Ishikawa (cell line): ENCODE measurements at regions not wholly inside any gene's neighbourhood (a gene's known extent, or its start where the extent isn't known, plus 50 kb on each side); places are given as distances from the start of the nearest gene placed in this dataset.

Source experiments
- CEBPB ChIP-seq: IDR thresholded peaks from 2 replicates; pipeline ENCODE4 v1.6.1; 2012
- CREB1 ChIP-seq: IDR thresholded peaks from 2 replicates; pipeline ENCODE4 v1.6.1; 2012; ENCODE audit warnings: low read depth
- EGR1 ChIP-seq: IDR thresholded peaks from 2 replicates; pipeline ENCODE4 v1.6.1; 2012
- EP300 ChIP-seq: IDR thresholded peaks from 2 replicates; pipeline ENCODE4 v1.6.1; 2012; ENCODE audit warnings: borderline replicate concordance
- NFIC ChIP-seq: IDR thresholded peaks from 2 replicates; pipeline ENCODE4 v1.6.1; 2012
- RAD21 ChIP-seq: IDR thresholded peaks from 2 replicates; pipeline ENCODE4 v1.6.1; 2012; ENCODE audit warnings: low read depth
- TAF1 ChIP-seq: IDR thresholded peaks from 2 replicates; pipeline ENCODE4 v1.6.1; 2012; ENCODE audit warnings: low read depth, mild to moderate bottlenecking
- TCF12 ChIP-seq: IDR thresholded peaks from 2 replicates; pipeline ENCODE4 v1.6.1; 2012; ENCODE audit warnings: low read depth
- TEAD4 ChIP-seq: IDR thresholded peaks from 2 replicates; pipeline ENCODE4 v1.6.1; 2012
- YY1 ChIP-seq: IDR thresholded peaks from 2 replicates; pipeline ENCODE4 v1.6.1; 2012; ENCODE audit warnings: low read depth
- ZBTB7A ChIP-seq: IDR thresholded peaks from 2 replicates; pipeline ENCODE4 v1.6.1; 2012; ENCODE audit warnings: low read depth
- TF ChIP-seq, protein P1 (sequence below): IDR thresholded peaks from 2 replicates; pipeline ENCODE4 v1.6.1; 2012
- TF ChIP-seq, protein P2 (sequence below): IDR thresholded peaks from 2 replicates; pipeline ENCODE4 v1.6.1; 2012; ENCODE audit warnings: low read depth, mild to moderate bottlenecking

DNA sequence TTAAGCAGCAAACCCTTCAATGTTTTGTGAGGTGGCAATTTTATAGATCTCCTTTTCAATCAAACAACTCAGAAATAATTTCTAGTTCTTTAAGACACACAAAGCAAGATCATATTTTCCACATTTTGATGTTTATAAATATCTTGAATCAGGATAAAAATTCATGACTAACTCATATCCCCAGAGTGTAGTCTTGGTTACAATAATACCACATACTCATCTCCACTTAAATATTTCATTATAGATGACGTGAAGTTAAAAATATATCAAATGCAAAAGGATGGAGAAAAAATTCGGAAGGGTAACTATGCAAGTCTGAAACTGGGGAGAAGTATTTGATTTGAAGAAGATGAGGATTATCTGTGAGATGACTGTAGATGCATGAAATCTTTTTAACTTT, 59.8 kb upstream of the HIVEP1 start:
- TF ChIP-seq RAD21 (no peak), CREB1 (no peak), NFIC (no peak), EP300 (no peak), TAF1 (no peak), TEAD4 (no peak), EGR1 (no peak), YY1 (no peak), ZBTB7A (no peak), CEBPB (no peak), TCF12 (no peak)
- TF ChIP-seq, protein P1, sequence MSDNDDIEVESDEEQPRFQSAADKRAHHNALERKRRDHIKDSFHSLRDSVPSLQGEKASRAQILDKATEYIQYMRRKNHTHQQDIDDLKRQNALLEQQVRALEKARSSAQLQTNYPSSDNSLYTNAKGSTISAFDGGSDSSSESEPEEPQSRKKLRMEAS, result no peak
- TF ChIP-seq, protein P2, sequence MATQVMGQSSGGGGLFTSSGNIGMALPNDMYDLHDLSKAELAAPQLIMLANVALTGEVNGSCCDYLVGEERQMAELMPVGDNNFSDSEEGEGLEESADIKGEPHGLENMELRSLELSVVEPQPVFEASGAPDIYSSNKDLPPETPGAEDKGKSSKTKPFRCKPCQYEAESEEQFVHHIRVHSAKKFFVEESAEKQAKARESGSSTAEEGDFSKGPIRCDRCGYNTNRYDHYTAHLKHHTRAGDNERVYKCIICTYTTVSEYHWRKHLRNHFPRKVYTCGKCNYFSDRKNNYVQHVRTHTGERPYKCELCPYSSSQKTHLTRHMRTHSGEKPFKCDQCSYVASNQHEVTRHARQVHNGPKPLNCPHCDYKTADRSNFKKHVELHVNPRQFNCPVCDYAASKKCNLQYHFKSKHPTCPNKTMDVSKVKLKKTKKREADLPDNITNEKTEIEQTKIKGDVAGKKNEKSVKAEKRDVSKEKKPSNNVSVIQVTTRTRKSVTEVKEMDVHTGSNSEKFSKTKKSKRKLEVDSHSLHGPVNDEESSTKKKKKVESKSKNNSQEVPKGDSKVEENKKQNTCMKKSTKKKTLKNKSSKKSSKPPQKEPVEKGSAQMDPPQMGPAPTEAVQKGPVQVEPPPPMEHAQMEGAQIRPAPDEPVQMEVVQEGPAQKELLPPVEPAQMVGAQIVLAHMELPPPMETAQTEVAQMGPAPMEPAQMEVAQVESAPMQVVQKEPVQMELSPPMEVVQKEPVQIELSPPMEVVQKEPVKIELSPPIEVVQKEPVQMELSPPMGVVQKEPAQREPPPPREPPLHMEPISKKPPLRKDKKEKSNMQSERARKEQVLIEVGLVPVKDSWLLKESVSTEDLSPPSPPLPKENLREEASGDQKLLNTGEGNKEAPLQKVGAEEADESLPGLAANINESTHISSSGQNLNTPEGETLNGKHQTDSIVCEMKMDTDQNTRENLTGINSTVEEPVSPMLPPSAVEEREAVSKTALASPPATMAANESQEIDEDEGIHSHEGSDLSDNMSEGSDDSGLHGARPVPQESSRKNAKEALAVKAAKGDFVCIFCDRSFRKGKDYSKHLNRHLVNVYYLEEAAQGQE, result no peak
